ENCODE measurements at regions not wholly inside any gene's neighbourhood (a gene's known extent, or its start where the extent isn't known, plus 50 kb on each side); places are given as distances from the start of the nearest gene placed in this dataset.

DNA sequence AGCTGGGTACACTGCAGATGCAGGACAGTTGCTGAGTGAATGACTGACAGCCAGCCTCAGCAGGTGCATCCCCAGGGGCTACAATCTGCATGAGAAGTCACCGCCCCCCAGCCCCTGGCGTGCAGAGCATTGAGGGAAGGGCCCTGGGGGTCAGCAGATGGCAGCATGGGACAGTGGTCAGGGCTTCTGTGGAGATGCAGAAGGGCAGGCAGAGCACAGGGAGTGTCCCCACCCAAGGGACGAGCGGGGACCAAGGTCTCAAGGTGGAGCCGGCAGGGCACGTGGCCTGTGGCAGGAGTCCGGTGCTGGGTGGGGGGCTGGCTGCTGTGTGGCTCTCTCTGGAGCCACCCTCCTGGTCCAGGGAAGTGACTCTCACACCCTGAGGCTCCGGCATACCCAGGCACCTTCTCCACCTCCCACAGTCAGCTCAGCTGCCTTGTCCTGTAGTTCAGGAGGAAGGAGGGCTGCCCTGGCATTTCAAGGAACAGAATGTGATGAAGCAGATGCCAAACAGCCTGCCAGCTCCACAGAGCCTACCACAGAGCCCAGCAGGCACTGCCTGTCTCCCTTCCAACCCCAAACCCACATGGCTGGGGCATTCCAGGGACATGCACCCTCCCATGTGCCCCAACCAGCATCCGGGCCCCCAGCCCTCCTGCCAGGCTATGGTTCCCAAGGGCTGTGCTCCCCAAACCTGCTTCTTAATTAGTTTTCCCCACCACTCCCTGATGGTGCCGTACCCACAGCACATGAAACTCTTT is 114.5 kb downstream of the TMEM130 start:
- TF ChIP-seq, protein P1, sequence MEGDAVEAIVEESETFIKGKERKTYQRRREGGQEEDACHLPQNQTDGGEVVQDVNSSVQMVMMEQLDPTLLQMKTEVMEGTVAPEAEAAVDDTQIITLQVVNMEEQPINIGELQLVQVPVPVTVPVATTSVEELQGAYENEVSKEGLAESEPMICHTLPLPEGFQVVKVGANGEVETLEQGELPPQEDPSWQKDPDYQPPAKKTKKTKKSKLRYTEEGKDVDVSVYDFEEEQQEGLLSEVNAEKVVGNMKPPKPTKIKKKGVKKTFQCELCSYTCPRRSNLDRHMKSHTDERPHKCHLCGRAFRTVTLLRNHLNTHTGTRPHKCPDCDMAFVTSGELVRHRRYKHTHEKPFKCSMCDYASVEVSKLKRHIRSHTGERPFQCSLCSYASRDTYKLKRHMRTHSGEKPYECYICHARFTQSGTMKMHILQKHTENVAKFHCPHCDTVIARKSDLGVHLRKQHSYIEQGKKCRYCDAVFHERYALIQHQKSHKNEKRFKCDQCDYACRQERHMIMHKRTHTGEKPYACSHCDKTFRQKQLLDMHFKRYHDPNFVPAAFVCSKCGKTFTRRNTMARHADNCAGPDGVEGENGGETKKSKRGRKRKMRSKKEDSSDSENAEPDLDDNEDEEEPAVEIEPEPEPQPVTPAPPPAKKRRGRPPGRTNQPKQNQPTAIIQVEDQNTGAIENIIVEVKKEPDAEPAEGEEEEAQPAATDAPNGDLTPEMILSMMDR (IDR thresholded peaks at IDR 0.05; ENCODE audit: low read depth, low read length, missing input control) = no peak
- TF ChIP-seq RAD21 (IDR thresholded peaks at IDR 0.05) (no peak), SP1 (IDR thresholded peaks at IDR 0.05) (no peak), EGR1 (IDR thresholded peaks at IDR 0.05; ENCODE audit: low read depth in 2 of 2) (no peak), TAF1 (conservative IDR thresholded peaks at IDR 0.05) (no peak), FOXA1 (IDR thresholded peaks at IDR 0.05) (no peak), RXRA (IDR thresholded peaks at IDR 0.05) (no peak)
- TF ChIP-seq, protein P2, sequence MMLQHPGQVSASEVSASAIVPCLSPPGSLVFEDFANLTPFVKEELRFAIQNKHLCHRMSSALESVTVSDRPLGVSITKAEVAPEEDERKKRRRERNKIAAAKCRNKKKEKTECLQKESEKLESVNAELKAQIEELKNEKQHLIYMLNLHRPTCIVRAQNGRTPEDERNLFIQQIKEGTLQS (IDR thresholded peaks at IDR 0.05) = no peak

All from liver (tissue), 3 donors.